Bronchial epithelial cell (primary cell): ENCODE measurements at regions not wholly inside any gene's neighbourhood (a gene's known extent, or its start where the extent isn't known, plus 50 kb on each side); places are given as distances from the start of the nearest gene placed in this dataset.
"Not testable (repeated sequence)": the region's sequence is repeated elsewhere in the genome, so short reads cannot be mapped to it uniquely, and the experiment has no call there.

Experiments used
- DNase-seq: peaks from one replicate; pipeline ENCODE4 v3.0.0-alpha.2; 2010; ENCODE audit warnings: low read depth
- FAIRE-seq: peaks from 2 replicates; lab custom pipeline; 2011; peaks lifted over from hg19 to GRCh38; lab: Jason Lieb, UNC
- H3K27me3 ChIP-seq: 2 replicates; pipeline ENCODE4 v1.5.1; 2011; ENCODE audit warnings: low read length; ENCODE audit not compliant: control insufficient read depth, insufficient read depth
- H3K36me3 ChIP-seq: 2 replicates; pipeline ENCODE4 v1.5.1; 2011; ENCODE audit warnings: low read length; ENCODE audit not compliant: control insufficient read depth, insufficient read depth
- H3K4me3 ChIP-seq: 2 replicates; pipeline ENCODE4 v1.5.1; 2011; ENCODE audit warnings: mild to moderate bottlenecking, low read depth, low read length, control low read depth
- TF ChIP-seq, protein P1 (sequence below): IDR thresholded peaks from 2 replicates; pipeline ENCODE4 v1.5.1; 2011; ENCODE audit warnings: mild to moderate bottlenecking, moderate library complexity, low read length, control low read depth, inconsistent platforms; ENCODE audit not compliant: insufficient read depth, severe bottlenecking

DNA sequence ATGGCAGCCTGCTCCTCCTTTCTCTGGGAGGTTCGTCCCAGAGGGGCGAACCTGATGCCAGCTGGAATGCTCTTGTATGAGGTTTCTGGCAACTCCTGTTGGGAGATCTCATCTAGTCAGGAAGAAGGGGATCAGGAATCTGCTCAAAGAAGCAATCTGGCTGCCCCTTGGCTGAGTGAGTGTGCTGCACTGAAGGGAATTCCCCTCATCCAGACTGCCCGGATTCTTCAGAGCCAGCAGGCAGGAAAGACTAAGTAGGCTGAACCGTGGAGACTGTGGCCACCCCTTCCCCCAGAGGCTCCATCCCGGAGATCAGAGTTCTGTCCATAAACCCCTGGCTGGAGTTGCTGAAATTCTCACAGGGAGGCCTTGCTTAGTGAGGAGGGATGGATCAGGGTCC lies 476.0 kb downstream of the CSNK1G3 start:
- Histone ChIP-seq H3K4me3 (no peak overlapping the region), H3K36me3 (no peaks in the 10 kb centered on the region), H3K27me3 (no peaks in the 10 kb centered on the region)
- DNase-seq, result no peak
- FAIRE-seq, result no peak
- TF ChIP-seq, protein P1, sequence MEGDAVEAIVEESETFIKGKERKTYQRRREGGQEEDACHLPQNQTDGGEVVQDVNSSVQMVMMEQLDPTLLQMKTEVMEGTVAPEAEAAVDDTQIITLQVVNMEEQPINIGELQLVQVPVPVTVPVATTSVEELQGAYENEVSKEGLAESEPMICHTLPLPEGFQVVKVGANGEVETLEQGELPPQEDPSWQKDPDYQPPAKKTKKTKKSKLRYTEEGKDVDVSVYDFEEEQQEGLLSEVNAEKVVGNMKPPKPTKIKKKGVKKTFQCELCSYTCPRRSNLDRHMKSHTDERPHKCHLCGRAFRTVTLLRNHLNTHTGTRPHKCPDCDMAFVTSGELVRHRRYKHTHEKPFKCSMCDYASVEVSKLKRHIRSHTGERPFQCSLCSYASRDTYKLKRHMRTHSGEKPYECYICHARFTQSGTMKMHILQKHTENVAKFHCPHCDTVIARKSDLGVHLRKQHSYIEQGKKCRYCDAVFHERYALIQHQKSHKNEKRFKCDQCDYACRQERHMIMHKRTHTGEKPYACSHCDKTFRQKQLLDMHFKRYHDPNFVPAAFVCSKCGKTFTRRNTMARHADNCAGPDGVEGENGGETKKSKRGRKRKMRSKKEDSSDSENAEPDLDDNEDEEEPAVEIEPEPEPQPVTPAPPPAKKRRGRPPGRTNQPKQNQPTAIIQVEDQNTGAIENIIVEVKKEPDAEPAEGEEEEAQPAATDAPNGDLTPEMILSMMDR, result no peak

GRCh38 chr5:123976379-123977033 lies 464.5 kb downstream of the CSNK1G3 start:
- no peaks in the 10 kb centered on the region for H3K36me3 ChIP-seq
- TF ChIP-seq, protein P1, result no peak
- H3K4me3 ChIP-seq, result no peak overlapping the region
- no peak for DNase-seq
- no peak for FAIRE-seq
- H3K27me3 ChIP-seq, result no peaks in the 10 kb centered on the region

DNA sequence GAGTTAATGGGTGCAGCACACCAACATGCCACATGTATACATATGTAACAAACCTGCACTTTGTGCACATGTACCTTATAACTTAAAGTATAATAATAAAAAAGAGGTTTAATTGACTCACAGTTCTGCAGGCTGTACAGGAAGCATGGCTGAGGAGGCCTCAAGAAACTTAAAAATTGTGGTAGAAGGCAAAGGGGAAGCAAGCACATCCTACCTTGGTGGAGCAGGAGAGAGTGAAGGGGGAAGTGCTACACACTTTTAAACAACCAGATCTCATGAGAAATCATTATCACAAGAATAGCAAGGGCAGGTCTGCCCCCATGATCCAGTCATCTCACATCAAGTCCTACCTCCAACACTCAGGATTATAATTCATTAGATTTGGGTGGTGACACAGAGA lies 463.5 kb downstream of the CSNK1G3 start:
- FAIRE-seq, DNase-seq, H3K4me3 ChIP-seq: not testable (repeated sequence)

DNA sequence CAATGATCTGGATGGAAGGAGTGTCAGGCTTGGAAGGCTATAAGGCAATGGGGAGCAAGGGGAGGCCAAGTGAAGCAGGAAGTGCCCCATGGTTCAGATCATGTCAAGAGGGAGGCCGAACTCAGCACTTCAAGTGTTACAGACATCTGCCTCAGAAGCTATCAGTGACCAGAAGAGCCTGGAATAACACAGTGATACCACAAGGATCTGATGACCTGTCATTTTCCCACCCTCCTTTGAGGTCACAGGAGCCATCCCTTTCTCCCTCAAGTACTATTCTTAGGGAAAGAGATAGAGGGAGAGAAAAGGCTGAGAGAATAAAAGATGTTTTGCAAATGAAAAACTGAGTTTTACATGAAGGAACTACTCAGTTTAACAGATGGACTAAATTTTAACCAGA lies 454.8 kb downstream of the CSNK1G3 start:
- no peaks in the 10 kb centered on the region for H3K36me3 ChIP-seq
- H3K27me3 ChIP-seq, result no peaks in the 10 kb centered on the region
- TF ChIP-seq, protein P1, result no peak
- no peak overlapping the region for H3K4me3 ChIP-seq
- DNase-seq, result no peak
- no peak for FAIRE-seq

More for the DNA sequence above, 463.5 kb downstream of the CSNK1G3 start:
- H3K27me3 ChIP-seq, H3K36me3 ChIP-seq: not testable (repeated sequence)

GRCh38 chr5:123965626-123966025 lies 453.6 kb downstream of the CSNK1G3 start:
- no peak for DNase-seq
- TF ChIP-seq, protein P1, result no peak
- Histone ChIP-seq H3K4me3 (no peak overlapping the region), H3K36me3 (no peaks in the 10 kb centered on the region), H3K27me3 (no peaks in the 10 kb centered on the region)
- no peak for FAIRE-seq

DNA sequence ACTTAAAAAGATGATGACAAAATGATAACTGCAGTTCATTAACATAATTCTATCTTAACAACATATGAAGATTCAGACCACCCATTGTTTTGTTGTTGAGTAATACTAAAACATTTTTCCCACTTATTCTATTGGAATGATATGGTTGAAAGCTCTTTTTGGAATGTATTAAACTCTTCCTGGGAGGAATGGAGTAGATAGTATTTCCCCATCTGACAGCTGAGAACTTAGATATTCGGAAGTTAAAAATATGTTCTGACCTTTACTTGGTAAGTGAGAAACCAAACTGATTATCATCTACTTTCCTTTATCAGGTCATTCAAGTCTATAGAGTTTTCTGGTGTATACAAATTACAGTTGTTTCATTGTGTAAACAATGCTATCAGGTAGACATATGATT lies 452.9 kb downstream of the CSNK1G3 start:
- H3K4me3 ChIP-seq, result no peak overlapping the region
- TF ChIP-seq, protein P1, result no peak
- no peaks in the 10 kb centered on the region for H3K36me3 ChIP-seq
- no peak for FAIRE-seq
- DNase-seq, result peak; percentile 28
- H3K27me3 ChIP-seq, result no peaks in the 10 kb centered on the region
